ENCODE measurements at regions not wholly inside any gene's neighbourhood (a gene's known extent, or its start where the extent isn't known, plus 50 kb on each side); places are given as distances from the start of the nearest gene placed in this dataset.

GRCh38 chr20:12395760-12396159 is 478.1 kb downstream of the BTBD3 start:
- no peak for TF ChIP-seq ZNF565 (CRISPR knock-in tag; conservative IDR thresholded peaks at IDR 0.05; ENCODE audit: low read depth)
- TF ChIP-seq ZFP30 (CRISPR knock-in tag; IDR thresholded peaks at IDR 0.05): no peak
- no peak for TF ChIP-seq OSR1 (CRISPR knock-in tag; IDR thresholded peaks at IDR 0.05)
- TF ChIP-seq ESRRG (CRISPR knock-in tag; IDR thresholded peaks at IDR 0.05): no peak
- TF ChIP-seq ARNTL (CRISPR knock-in tag; IDR thresholded peaks at IDR 0.05; ENCODE audit: borderline replicate concordance, low read depth): no peak
- no peak for TF ChIP-seq GLIS3 (CRISPR knock-in tag; IDR thresholded peaks at IDR 0.05)
- no peak for TF ChIP-seq PPARA (CRISPR knock-in tag; IDR thresholded peaks at IDR 0.05; ENCODE audit: borderline replicate concordance)
- no peak for TF ChIP-seq TCF4 (CRISPR knock-in tag; IDR thresholded peaks at IDR 0.05; ENCODE audit: borderline replicate concordance)
- no peak for TF ChIP-seq TOX (CRISPR knock-in tag; IDR thresholded peaks at IDR 0.05; ENCODE audit: borderline replicate concordance)
- no peak for ATAC-seq

- ATAC-seq: no peak
- TF ChIP-seq ESRRG (CRISPR knock-in tag; IDR thresholded peaks at IDR 0.05) (no peak), TCF4 (CRISPR knock-in tag; IDR thresholded peaks at IDR 0.05; ENCODE audit: borderline replicate concordance) (no peak), ZNF70 (CRISPR knock-in tag; IDR thresholded peaks at IDR 0.05) (no peak), OSR1 (CRISPR knock-in tag; IDR thresholded peaks at IDR 0.05) (no peak), SNAI2 (CRISPR knock-in tag; IDR thresholded peaks at IDR 0.05) (no peak), ISL1 (CRISPR knock-in tag; IDR thresholded peaks at IDR 0.05) (no peak)
These were observed 481.6 kb downstream of the BTBD3 start for GRCh38 chr20:12399110-12399836.

- no peak for ATAC-seq
- no peak for TF ChIP-seq OSR1 (CRISPR knock-in tag; IDR thresholded peaks at IDR 0.05)
- no peak for TF ChIP-seq ZFP30 (CRISPR knock-in tag; IDR thresholded peaks at IDR 0.05)
- TF ChIP-seq ESRRG (CRISPR knock-in tag; IDR thresholded peaks at IDR 0.05): no peak
- no peak for TF ChIP-seq CSDC2 (CRISPR knock-in tag; IDR thresholded peaks at IDR 0.05)
- no peak for TF ChIP-seq ZC3H10 (CRISPR knock-in tag; IDR thresholded peaks at IDR 0.05)
- no peak for TF ChIP-seq SNAI2 (CRISPR knock-in tag; IDR thresholded peaks at IDR 0.05)
- TF ChIP-seq ZNF565 (CRISPR knock-in tag; conservative IDR thresholded peaks at IDR 0.05; ENCODE audit: low read depth): no peak
- no peak for TF ChIP-seq RARB (CRISPR knock-in tag; IDR thresholded peaks at IDR 0.05)
- no peak for TF ChIP-seq TCF4 (CRISPR knock-in tag; IDR thresholded peaks at IDR 0.05; ENCODE audit: borderline replicate concordance)
- TF ChIP-seq PATZ1 (CRISPR knock-in tag; IDR thresholded peaks at IDR 0.05; ENCODE audit: borderline replicate concordance): no peak
- no peak for TF ChIP-seq ZFP3 (CRISPR knock-in tag; IDR thresholded peaks at IDR 0.05)
These were observed 487.2 kb downstream of the BTBD3 start for GRCh38 chr20:12404941-12405340.

GRCh38 chr20:12406978-12407377 is 489.3 kb downstream of the BTBD3 start:
- ATAC-seq: no peak
- no peak for TF ChIP-seq PATZ1 (CRISPR knock-in tag; IDR thresholded peaks at IDR 0.05; ENCODE audit: borderline replicate concordance)

- TF ChIP-seq OSR1 (CRISPR knock-in tag; IDR thresholded peaks at IDR 0.05) (no peak), CSDC2 (CRISPR knock-in tag; IDR thresholded peaks at IDR 0.05) (no peak), GLIS3 (CRISPR knock-in tag; IDR thresholded peaks at IDR 0.05) (no peak), ISL1 (CRISPR knock-in tag; IDR thresholded peaks at IDR 0.05) (no peak), ZFP3 (CRISPR knock-in tag; IDR thresholded peaks at IDR 0.05) (no peak), PPARA (CRISPR knock-in tag; IDR thresholded peaks at IDR 0.05; ENCODE audit: borderline replicate concordance) (no peak), ARNTL (CRISPR knock-in tag; IDR thresholded peaks at IDR 0.05; ENCODE audit: borderline replicate concordance, low read depth) (no peak)
- ATAC-seq: no peak
These were observed 491.8 kb downstream of the BTBD3 start for GRCh38 chr20:12409501-12409900.

GRCh38 chr20:12410783-12411182 is 493.1 kb downstream of the BTBD3 start:
- ATAC-seq: no peak
- TF ChIP-seq RARB (CRISPR knock-in tag; IDR thresholded peaks at IDR 0.05) (no peak), PPARA (CRISPR knock-in tag; IDR thresholded peaks at IDR 0.05; ENCODE audit: borderline replicate concordance) (no peak), ZFP3 (CRISPR knock-in tag; IDR thresholded peaks at IDR 0.05) (no peak), ESRRG (CRISPR knock-in tag; IDR thresholded peaks at IDR 0.05) (no peak), ZC3H10 (CRISPR knock-in tag; IDR thresholded peaks at IDR 0.05) (no peak)
